ENCODE measurements at regions not wholly inside any gene's neighbourhood (a gene's known extent, or its start where the extent isn't known, plus 50 kb on each side); places are given as distances from the start of the nearest gene placed in this dataset.
A peak's percentile ranks its signal among the peaks of the same experiment; 100 is the strongest.

- DNase-seq = no peak
- in situ Hi-C loops (cut with HindIII; ENCODE audit: low pct_ligation_motif_present, low pct_unique_long_range_greater_than_20kb, low sequenced_read_pairs) = no loop called here
These were observed 260.0 kb upstream of the TCF4 start for GRCh38 chr18:55847960-55848359.

GRCh38 chr18:55845221-55845620 is 257.2 kb upstream of the TCF4 start:
- in situ Hi-C loops (cut with HindIII; ENCODE audit: low pct_ligation_motif_present, low pct_unique_long_range_greater_than_20kb, low sequenced_read_pairs) = no loop called here

GRCh38 chr18:55844382-55844781 is 256.4 kb upstream of the TCF4 start:
- in situ Hi-C loops (cut with HindIII; ENCODE audit: low pct_ligation_motif_present, low pct_unique_long_range_greater_than_20kb, low sequenced_read_pairs) = no loop called here
- DNase-seq = no peak

More at GRCh38 chr18:55845221-55845620, 257.2 kb upstream of the TCF4 start:
- DNase-seq = no peak

- no peak for DNase-seq
These were observed 253.3 kb upstream of the TCF4 start for GRCh38 chr18:55841314-55841713.

GRCh38 chr18:55840601-55841170 is 252.7 kb upstream of the TCF4 start:
- in situ Hi-C loops (cut with HindIII; ENCODE audit: low pct_ligation_motif_present, low pct_unique_long_range_greater_than_20kb, low sequenced_read_pairs) = no loop called here
- no peak for DNase-seq

More at GRCh38 chr18:55841314-55841713, 253.3 kb upstream of the TCF4 start:
- in situ Hi-C loops (cut with HindIII; ENCODE audit: low pct_ligation_motif_present, low pct_unique_long_range_greater_than_20kb, low sequenced_read_pairs) = no loop called here

- in situ Hi-C loops (cut with HindIII; ENCODE audit: low pct_ligation_motif_present, low pct_unique_long_range_greater_than_20kb, low sequenced_read_pairs) = no loop called here
- no peak for DNase-seq
These were observed 251.4 kb upstream of the TCF4 start for GRCh38 chr18:55839343-55839742.

- no peak for DNase-seq
- in situ Hi-C loops (cut with HindIII; ENCODE audit: low pct_ligation_motif_present, low pct_unique_long_range_greater_than_20kb, low sequenced_read_pairs) = no loop called here
These were observed 250.8 kb upstream of the TCF4 start for GRCh38 chr18:55838841-55839240.

- in situ Hi-C loops (cut with HindIII; ENCODE audit: low pct_ligation_motif_present, low pct_unique_long_range_greater_than_20kb, low sequenced_read_pairs) = no loop called here
- no peak for DNase-seq
These were observed 250.3 kb upstream of the TCF4 start for GRCh38 chr18:55838319-55838718.

GRCh38 chr18:55833543-55833942 is 245.6 kb upstream of the TCF4 start:
- in situ Hi-C loops (cut with HindIII; ENCODE audit: low pct_ligation_motif_present, low pct_unique_long_range_greater_than_20kb, low sequenced_read_pairs) = no loop called here
- DNase-seq = peak; percentile 97

- in situ Hi-C loops (cut with HindIII; ENCODE audit: low pct_ligation_motif_present, low pct_unique_long_range_greater_than_20kb, low sequenced_read_pairs) = no loop called here
- no peak for DNase-seq
These were observed 242.6 kb upstream of the TCF4 start for GRCh38 chr18:55830544-55830943.

- DNase-seq = peak; percentile 32
- in situ Hi-C loops (cut with HindIII; ENCODE audit: low pct_ligation_motif_present, low pct_unique_long_range_greater_than_20kb, low sequenced_read_pairs) = no loop called here
These were observed 233.2 kb upstream of the TCF4 start for GRCh38 chr18:55821219-55821618.

- DNase-seq = no peak
- in situ Hi-C loops (cut with HindIII; ENCODE audit: low pct_ligation_motif_present, low pct_unique_long_range_greater_than_20kb, low sequenced_read_pairs) = no loop called here
These were observed 231.5 kb upstream of the TCF4 start for GRCh38 chr18:55819448-55819847.

GRCh38 chr18:55818284-55818683 is 230.3 kb upstream of the TCF4 start:
- in situ Hi-C loops (cut with HindIII; ENCODE audit: low pct_ligation_motif_present, low pct_unique_long_range_greater_than_20kb, low sequenced_read_pairs) = no loop called here
- no peak for DNase-seq

GRCh38 chr18:55811925-55812324 is 223.9 kb upstream of the TCF4 start:
- in situ Hi-C loops (cut with HindIII; ENCODE audit: low pct_ligation_motif_present, low pct_unique_long_range_greater_than_20kb, low sequenced_read_pairs) = no loop called here
- no peak for DNase-seq

- no peak for DNase-seq
- in situ Hi-C loops (cut with HindIII; ENCODE audit: low pct_ligation_motif_present, low pct_unique_long_range_greater_than_20kb, low sequenced_read_pairs) = no loop called here
These were observed 217.7 kb upstream of the TCF4 start for GRCh38 chr18:55805666-55806065.

- in situ Hi-C loops (cut with HindIII; ENCODE audit: low pct_ligation_motif_present, low pct_unique_long_range_greater_than_20kb, low sequenced_read_pairs) = no loop called here
- DNase-seq = no peak
These were observed 207.2 kb upstream of the TCF4 start for GRCh38 chr18:55795101-55795669.

- no peak for DNase-seq
- in situ Hi-C loops (cut with HindIII; ENCODE audit: low pct_ligation_motif_present, low pct_unique_long_range_greater_than_20kb, low sequenced_read_pairs) = no loop called here
These were observed 206.5 kb upstream of the TCF4 start for GRCh38 chr18:55794288-55795052.

GRCh38 chr18:55790296-55790695 is 202.3 kb upstream of the TCF4 start:
- in situ Hi-C loops (cut with HindIII; ENCODE audit: low pct_ligation_motif_present, low pct_unique_long_range_greater_than_20kb, low sequenced_read_pairs) = no loop called here
- no peak for DNase-seq

- in situ Hi-C loops (cut with HindIII; ENCODE audit: low pct_ligation_motif_present, low pct_unique_long_range_greater_than_20kb, low sequenced_read_pairs) = no loop called here
- DNase-seq = no peak
These were observed 199.6 kb upstream of the TCF4 start for GRCh38 chr18:55787536-55788073.
